ENCODE measurements at regions not wholly inside any gene's neighbourhood (a gene's known extent, or its start where the extent isn't known, plus 50 kb on each side); places are given as distances from the start of the nearest gene placed in this dataset.

GRCh38 chr2:16020389-16021008 lies 80.1 kb downstream of the MYCN start:
- no peak for DNase-seq (ENCODE audit: low read depth)
- in situ Hi-C loops (cut with HindIII; ENCODE audit: low pct_unique_long_range_greater_than_20kb, low sequenced_read_pairs): no loop called here

GRCh38 chr2:16019617-16020351 lies 79.4 kb downstream of the MYCN start:
- in situ Hi-C loops (cut with HindIII; ENCODE audit: low pct_unique_long_range_greater_than_20kb, low sequenced_read_pairs): no loop called here
- DNase-seq (ENCODE audit: low read depth): no peak

GRCh38 chr2:16019060-16019480 lies 78.7 kb downstream of the MYCN start:
- in situ Hi-C loops (cut with HindIII; ENCODE audit: low pct_unique_long_range_greater_than_20kb, low sequenced_read_pairs): no loop called here
- no peak for DNase-seq (ENCODE audit: low read depth)

- in situ Hi-C loops (cut with HindIII; ENCODE audit: low pct_unique_long_range_greater_than_20kb, low sequenced_read_pairs): no loop called here
- no peak for DNase-seq (ENCODE audit: low read depth)
Observed at GRCh38 chr2:16018277-16019059, 78.1 kb downstream of the MYCN start.

GRCh38 chr2:16016282-16016681 lies 75.9 kb downstream of the MYCN start:
- DNase-seq (ENCODE audit: low read depth): no peak
- in situ Hi-C loops (cut with HindIII; ENCODE audit: low pct_unique_long_range_greater_than_20kb, low sequenced_read_pairs): no loop called here

GRCh38 chr2:16015903-16016265 lies 75.5 kb downstream of the MYCN start:
- in situ Hi-C loops (cut with HindIII; ENCODE audit: low pct_unique_long_range_greater_than_20kb, low sequenced_read_pairs): no loop called here
- DNase-seq (ENCODE audit: low read depth): no peak

- in situ Hi-C loops (cut with HindIII; ENCODE audit: low pct_unique_long_range_greater_than_20kb, low sequenced_read_pairs): no loop called here
- no peak for DNase-seq (ENCODE audit: low read depth)
Observed at GRCh38 chr2:16015210-16015902, 75.0 kb downstream of the MYCN start.

GRCh38 chr2:16014802-16015201 lies 74.5 kb downstream of the MYCN start:
- in situ Hi-C loops (cut with HindIII; ENCODE audit: low pct_unique_long_range_greater_than_20kb, low sequenced_read_pairs): no loop called here
- no peak for DNase-seq (ENCODE audit: low read depth)

GRCh38 chr2:16014041-16014787 lies 73.9 kb downstream of the MYCN start:
- no peak for DNase-seq (ENCODE audit: low read depth)
- in situ Hi-C loops (cut with HindIII; ENCODE audit: low pct_unique_long_range_greater_than_20kb, low sequenced_read_pairs): no loop called here

GRCh38 chr2:16013359-16013911 lies 73.1 kb downstream of the MYCN start:
- in situ Hi-C loops (cut with HindIII; ENCODE audit: low pct_unique_long_range_greater_than_20kb, low sequenced_read_pairs): no loop called here
- no peak for DNase-seq (ENCODE audit: low read depth)

- DNase-seq (ENCODE audit: low read depth): no peak
- in situ Hi-C loops (cut with HindIII; ENCODE audit: low pct_unique_long_range_greater_than_20kb, low sequenced_read_pairs): no loop called here
Observed at GRCh38 chr2:16012626-16013358, 72.4 kb downstream of the MYCN start.

- in situ Hi-C loops (cut with HindIII; ENCODE audit: low pct_unique_long_range_greater_than_20kb, low sequenced_read_pairs): no loop called here
- no peak for DNase-seq (ENCODE audit: low read depth)
Observed at GRCh38 chr2:16012029-16012596, 71.8 kb downstream of the MYCN start.

GRCh38 chr2:16011621-16011960 lies 71.2 kb downstream of the MYCN start:
- DNase-seq (ENCODE audit: low read depth): no peak
- in situ Hi-C loops (cut with HindIII; ENCODE audit: low pct_unique_long_range_greater_than_20kb, low sequenced_read_pairs): no loop called here

- DNase-seq (ENCODE audit: low read depth): no peak
- in situ Hi-C loops (cut with HindIII; ENCODE audit: low pct_unique_long_range_greater_than_20kb, low sequenced_read_pairs): no loop called here
Observed at GRCh38 chr2:16010951-16011620, 70.7 kb downstream of the MYCN start.

- DNase-seq (ENCODE audit: low read depth): no peak
- in situ Hi-C loops (cut with HindIII; ENCODE audit: low pct_unique_long_range_greater_than_20kb, low sequenced_read_pairs): no loop called here
Observed at GRCh38 chr2:16010011-16010410, 69.7 kb downstream of the MYCN start.

GRCh38 chr2:16009560-16009959 lies 69.2 kb downstream of the MYCN start:
- in situ Hi-C loops (cut with HindIII; ENCODE audit: low pct_unique_long_range_greater_than_20kb, low sequenced_read_pairs): no loop called here
- DNase-seq (ENCODE audit: low read depth): no peak

GRCh38 chr2:16008856-16009255 lies 68.5 kb downstream of the MYCN start:
- in situ Hi-C loops (cut with HindIII; ENCODE audit: low pct_unique_long_range_greater_than_20kb, low sequenced_read_pairs): no loop called here
- DNase-seq (ENCODE audit: low read depth): no peak
